ENCODE measurements at regions not wholly inside any gene's neighbourhood (a gene's known extent, or its start where the extent isn't known, plus 50 kb on each side); places are given as distances from the start of the nearest gene placed in this dataset.

DNA sequence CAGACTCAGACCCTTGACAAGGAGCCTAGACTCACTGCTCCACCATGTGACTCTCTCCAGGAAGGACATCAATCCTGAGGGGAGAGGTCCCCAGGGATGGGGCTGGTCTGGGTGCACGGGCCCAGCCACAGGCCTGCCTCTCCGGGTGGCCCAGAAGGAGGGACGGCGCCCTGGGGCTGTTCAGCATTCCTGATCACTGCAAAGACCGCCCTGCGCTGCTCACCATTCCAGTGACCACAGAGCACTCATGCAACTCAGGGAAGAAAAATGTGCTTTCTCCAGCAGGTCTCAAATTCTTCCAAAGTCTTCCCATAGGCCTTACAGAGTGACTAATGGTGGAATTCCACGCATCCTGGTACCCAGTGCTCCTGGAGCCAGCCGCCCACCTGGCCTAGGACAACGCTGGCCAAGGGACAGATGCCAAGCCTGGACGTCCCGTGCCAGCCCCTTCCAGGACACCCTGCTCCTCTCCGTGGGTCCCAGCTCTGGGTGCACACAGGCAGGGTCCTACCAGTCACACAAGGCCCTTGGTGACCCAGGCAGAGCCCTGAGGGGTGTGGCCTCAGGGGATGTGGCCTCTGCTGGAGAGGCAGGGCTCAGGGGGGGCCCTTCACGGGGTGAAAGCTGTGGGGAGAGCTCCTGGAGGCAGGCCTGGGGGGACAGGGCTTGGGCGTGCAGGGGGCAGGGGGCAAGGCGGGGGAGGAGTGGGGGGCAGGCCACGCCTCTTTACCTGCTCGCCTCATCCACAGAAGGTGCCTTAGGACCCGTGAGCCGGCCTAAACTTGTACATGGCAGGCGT, 178.8 kb downstream of the IGLL1 start:
- TF ChIP-seq POLR2AphosphoS5 (IDR thresholded peaks at IDR 0.05) (no peak), EP300 (IDR thresholded peaks at IDR 0.05) (no peak), POLR2A (IDR thresholded peaks at IDR 0.05) (no peak)
- TF ChIP-seq, protein P1, sequence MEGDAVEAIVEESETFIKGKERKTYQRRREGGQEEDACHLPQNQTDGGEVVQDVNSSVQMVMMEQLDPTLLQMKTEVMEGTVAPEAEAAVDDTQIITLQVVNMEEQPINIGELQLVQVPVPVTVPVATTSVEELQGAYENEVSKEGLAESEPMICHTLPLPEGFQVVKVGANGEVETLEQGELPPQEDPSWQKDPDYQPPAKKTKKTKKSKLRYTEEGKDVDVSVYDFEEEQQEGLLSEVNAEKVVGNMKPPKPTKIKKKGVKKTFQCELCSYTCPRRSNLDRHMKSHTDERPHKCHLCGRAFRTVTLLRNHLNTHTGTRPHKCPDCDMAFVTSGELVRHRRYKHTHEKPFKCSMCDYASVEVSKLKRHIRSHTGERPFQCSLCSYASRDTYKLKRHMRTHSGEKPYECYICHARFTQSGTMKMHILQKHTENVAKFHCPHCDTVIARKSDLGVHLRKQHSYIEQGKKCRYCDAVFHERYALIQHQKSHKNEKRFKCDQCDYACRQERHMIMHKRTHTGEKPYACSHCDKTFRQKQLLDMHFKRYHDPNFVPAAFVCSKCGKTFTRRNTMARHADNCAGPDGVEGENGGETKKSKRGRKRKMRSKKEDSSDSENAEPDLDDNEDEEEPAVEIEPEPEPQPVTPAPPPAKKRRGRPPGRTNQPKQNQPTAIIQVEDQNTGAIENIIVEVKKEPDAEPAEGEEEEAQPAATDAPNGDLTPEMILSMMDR (IDR thresholded peaks at IDR 0.05): no peak
- Histone ChIP-seq H3K27me3 (peaks cover 0 to 30% (median 0%) of the 10 kb centered on the region in 3 donors), H3K9me3 (no peaks in the 10 kb centered on the region), H3K4me3 (no peak overlapping the region), H3K4me1 (peaks cover 0 to 13% (median 12%) of the 10 kb centered on the region in 4 donors), H3K27ac (no peak overlapping the region), H3K36me3 (no peaks in the 10 kb centered on the region)
- 79 to 88% (median 79%) methylated on average over 10 to 20 of the region's 20 CpGs for WGBS, 5 donors
- no peak for DNase-seq
- intact Hi-C loops (cut with DNase I; ENCODE audit: low total_unique reads): no loop called here

DNA sequence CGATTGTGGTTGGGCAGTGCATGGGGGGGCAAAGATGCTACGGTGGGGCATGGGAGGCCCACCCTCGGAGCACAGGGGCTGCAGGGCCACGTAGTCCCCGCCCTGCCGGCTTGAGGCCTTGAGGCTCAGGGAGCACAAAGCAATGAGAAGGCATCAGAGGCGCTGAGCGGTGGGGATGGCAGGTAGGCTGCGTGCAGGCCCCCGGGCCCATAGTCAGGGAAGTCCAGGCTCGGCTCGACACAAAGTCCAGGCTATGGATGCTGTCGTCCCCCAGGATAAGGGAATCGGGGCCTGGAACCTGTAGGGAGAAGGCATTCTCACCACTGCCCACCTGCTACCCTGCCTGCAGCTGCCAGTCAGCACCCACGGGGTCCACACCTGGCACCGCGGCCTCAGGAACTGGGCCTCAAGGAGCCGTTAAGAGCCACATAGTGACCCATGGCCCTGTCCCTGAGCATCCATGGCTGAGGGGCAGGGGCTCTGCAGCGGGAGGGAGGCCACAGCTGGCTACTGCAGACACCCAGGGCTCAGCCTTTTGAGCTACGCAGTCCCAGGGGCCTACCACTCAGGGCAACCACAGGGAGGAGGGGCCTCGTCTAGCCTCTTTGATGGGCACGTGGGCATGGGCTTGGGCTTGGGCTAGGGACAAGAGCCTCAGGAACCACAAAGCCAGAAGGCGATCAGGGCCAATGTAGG, 179.7 kb downstream of the IGLL1 start:
- 73 to 91% (median 91%) methylated on average over 15 to 23 of the region's 23 CpGs for WGBS, 5 donors
- H3K27ac ChIP-seq: no peak overlapping the region
- H3K36me3 ChIP-seq: no peaks in the 10 kb centered on the region
- peaks cover 0 to 28% (median 0%) of the 10 kb centered on the region in 3 donors for H3K27me3 ChIP-seq
- no peak for DNase-seq
- peaks cover 0 to 13% (median 12%) of the 10 kb centered on the region in 4 donors for H3K4me1 ChIP-seq
- H3K4me3 ChIP-seq: no peak overlapping the region
- intact Hi-C loops (cut with DNase I; ENCODE audit: low total_unique reads): no loop called here
- no peak for TF ChIP-seq EP300 (IDR thresholded peaks at IDR 0.05)
- no peak for TF ChIP-seq POLR2A (IDR thresholded peaks at IDR 0.05)
- TF ChIP-seq POLR2AphosphoS5 (IDR thresholded peaks at IDR 0.05): no peak
- TF ChIP-seq, protein P1 (IDR thresholded peaks at IDR 0.05): no peak
- H3K9me3 ChIP-seq: no peaks in the 10 kb centered on the region

DNA sequence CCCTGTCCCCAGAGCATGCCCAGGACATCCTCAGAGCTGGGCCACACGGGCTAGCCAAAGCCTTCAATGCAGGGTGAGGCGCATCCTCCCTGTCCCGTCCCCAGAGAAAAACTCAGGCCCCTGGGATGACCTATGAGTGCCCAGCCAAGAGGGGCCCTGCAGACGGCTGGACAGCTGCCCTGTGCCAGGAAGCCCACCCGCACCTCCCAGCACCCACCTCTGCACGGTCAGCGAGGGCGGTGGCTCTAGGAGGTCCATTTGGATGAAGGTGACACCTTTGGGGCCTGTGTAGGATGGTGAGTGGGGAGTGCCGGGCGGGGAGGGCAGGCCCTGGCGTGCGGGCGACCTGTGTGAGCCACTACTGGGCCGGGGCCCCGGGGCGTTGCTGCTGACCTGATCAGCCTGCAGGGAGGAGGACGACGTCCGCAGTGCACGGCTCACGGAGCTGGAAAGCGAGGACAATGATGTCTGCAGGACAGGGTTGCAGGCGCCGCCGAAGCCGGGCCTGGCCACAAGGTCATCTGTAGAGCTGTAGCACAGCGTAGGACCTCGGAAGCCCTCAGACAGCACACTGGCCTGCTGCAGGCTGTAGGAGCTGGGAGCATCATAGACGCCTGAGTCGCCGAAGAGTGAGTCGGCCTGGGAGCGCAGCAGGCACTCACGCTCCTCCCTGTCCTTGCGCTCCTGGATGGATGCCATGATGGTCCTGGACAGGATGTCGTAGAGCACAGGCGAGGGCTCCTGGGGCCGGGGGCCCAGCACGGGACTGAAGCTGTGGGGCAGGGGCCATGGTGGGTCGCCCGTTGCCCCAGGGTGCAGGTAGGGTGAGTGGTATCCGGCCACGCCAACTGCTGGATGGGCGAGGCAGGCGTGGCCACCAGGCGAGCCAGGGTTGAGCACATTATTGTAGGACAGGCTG, 180.5 kb downstream of the IGLL1 start:
- WGBS, 5 donors: 80 to 92% (median 90%) methylated on average over 41 to 46 of the region's 46 CpGs
- H3K27me3 ChIP-seq: peaks cover 0 to 20% (median 0%) of the 10 kb centered on the region in 3 donors
- H3K4me1 ChIP-seq: peaks cover 0 to 13% (median 12%) of the 10 kb centered on the region in 4 donors
- TF ChIP-seq POLR2AphosphoS5 (IDR thresholded peaks at IDR 0.05) (no peak), EP300 (IDR thresholded peaks at IDR 0.05) (no peak), POLR2A (IDR thresholded peaks at IDR 0.05) (no peak)
- TF ChIP-seq, protein P1 (IDR thresholded peaks at IDR 0.05): no peak
- no peak for DNase-seq
- H3K27ac ChIP-seq: no peak overlapping the region
- H3K36me3 ChIP-seq: no peaks in the 10 kb centered on the region
- H3K4me3 ChIP-seq: no peak overlapping the region
- intact Hi-C loops (cut with DNase I; ENCODE audit: low total_unique reads): loop anchor here (10.0 kb wide), 2 partner anchors 135 to 445 kb away; no protein-coding TSS in a partner anchor
- no peaks in the 10 kb centered on the region for H3K9me3 ChIP-seq

All from stomach (tissue), 8 donors.